ENCODE measurements at regions not wholly inside any gene's neighbourhood (a gene's known extent, or its start where the extent isn't known, plus 50 kb on each side); places are given as distances from the start of the nearest gene placed in this dataset.

- Histone ChIP-seq H3K4me1 (ENCODE audit: insufficient read depth) (peaks cover 8% of the 10 kb centered on the region), H3K27ac (ENCODE audit: low read depth) (no peak overlapping the region), H3K27me3 (ENCODE audit: insufficient read depth) (no peaks in the 10 kb centered on the region), H3K79me2 (replicated peaks; ENCODE audit: insufficient read depth) (no peaks in the 10 kb centered on the region), H3K9me2 (ENCODE audit: insufficient read depth) (peaks cover 16% of the 10 kb centered on the region; the same call in 1 of the 2 replicates), H4K20me1 (replicated peaks; ENCODE audit: insufficient read depth) (no peaks in the 10 kb centered on the region), H3K4me2 (no peak overlapping the region), H2AFZ (no peak overlapping the region), H3F3A (replicated peaks; ENCODE audit: low read depth) (no peaks in the 10 kb centered on the region), H3K36me3 (ENCODE audit: insufficient read depth) (no peaks in the 10 kb centered on the region), H3K4me3 (no peak overlapping the region)
- Mint-ChIP-seq H3K4me1 (peaks cover 24% of the 10 kb centered on the region), H3K36me3 (ENCODE audit: low read depth) (no peaks in the 10 kb centered on the region; the same call in 2 of the 3 replicates), H3K9me3 (no peaks in the 10 kb centered on the region), H3K27me3 (ENCODE audit: insufficient read depth, low read depth, poor library complexity) (peaks cover 14% of the 10 kb centered on the region), H3K27ac (no peak overlapping the region), H3K4me3 (no peak overlapping the region)
- TF ChIP-seq, protein P1, sequence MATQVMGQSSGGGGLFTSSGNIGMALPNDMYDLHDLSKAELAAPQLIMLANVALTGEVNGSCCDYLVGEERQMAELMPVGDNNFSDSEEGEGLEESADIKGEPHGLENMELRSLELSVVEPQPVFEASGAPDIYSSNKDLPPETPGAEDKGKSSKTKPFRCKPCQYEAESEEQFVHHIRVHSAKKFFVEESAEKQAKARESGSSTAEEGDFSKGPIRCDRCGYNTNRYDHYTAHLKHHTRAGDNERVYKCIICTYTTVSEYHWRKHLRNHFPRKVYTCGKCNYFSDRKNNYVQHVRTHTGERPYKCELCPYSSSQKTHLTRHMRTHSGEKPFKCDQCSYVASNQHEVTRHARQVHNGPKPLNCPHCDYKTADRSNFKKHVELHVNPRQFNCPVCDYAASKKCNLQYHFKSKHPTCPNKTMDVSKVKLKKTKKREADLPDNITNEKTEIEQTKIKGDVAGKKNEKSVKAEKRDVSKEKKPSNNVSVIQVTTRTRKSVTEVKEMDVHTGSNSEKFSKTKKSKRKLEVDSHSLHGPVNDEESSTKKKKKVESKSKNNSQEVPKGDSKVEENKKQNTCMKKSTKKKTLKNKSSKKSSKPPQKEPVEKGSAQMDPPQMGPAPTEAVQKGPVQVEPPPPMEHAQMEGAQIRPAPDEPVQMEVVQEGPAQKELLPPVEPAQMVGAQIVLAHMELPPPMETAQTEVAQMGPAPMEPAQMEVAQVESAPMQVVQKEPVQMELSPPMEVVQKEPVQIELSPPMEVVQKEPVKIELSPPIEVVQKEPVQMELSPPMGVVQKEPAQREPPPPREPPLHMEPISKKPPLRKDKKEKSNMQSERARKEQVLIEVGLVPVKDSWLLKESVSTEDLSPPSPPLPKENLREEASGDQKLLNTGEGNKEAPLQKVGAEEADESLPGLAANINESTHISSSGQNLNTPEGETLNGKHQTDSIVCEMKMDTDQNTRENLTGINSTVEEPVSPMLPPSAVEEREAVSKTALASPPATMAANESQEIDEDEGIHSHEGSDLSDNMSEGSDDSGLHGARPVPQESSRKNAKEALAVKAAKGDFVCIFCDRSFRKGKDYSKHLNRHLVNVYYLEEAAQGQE (IDR thresholded peaks at IDR 0.05; ENCODE audit: unreplicated experiment), result no peak
- TF ChIP-seq JUNB (IDR thresholded peaks at IDR 0.05; ENCODE audit: unreplicated experiment), result no peak
- no peak for TF ChIP-seq CTCF (conservative IDR thresholded peaks at IDR 0.05; ENCODE audit: low read depth in 2 of 2)
- TF ChIP-seq STAT1 (IDR thresholded peaks at IDR 0.05; ENCODE audit: unreplicated experiment), result no peak
- ATAC-seq (no peak), DNase-seq (ENCODE audit: low spot score) (no peak)
Measured at GRCh38 chr2:216556202-216556601, 57.6 kb downstream of the RPL37A start.

- Histone ChIP-seq H2AFZ (no peak overlapping the region), H3K27ac (ENCODE audit: low read depth) (no peak overlapping the region), H3K4me3 (no peak overlapping the region), H3K9me2 (ENCODE audit: insufficient read depth) (peaks cover 16% of the 10 kb centered on the region; the same call in 1 of the 2 replicates), H3K4me2 (no peak overlapping the region), H3K4me1 (ENCODE audit: insufficient read depth) (peaks cover 8% of the 10 kb centered on the region), H3F3A (replicated peaks; ENCODE audit: low read depth) (no peaks in the 10 kb centered on the region), H3K79me2 (replicated peaks; ENCODE audit: insufficient read depth) (no peaks in the 10 kb centered on the region), H4K20me1 (replicated peaks; ENCODE audit: insufficient read depth) (no peaks in the 10 kb centered on the region), H3K27me3 (ENCODE audit: insufficient read depth) (no peaks in the 10 kb centered on the region), H3K36me3 (ENCODE audit: insufficient read depth) (no peaks in the 10 kb centered on the region)
- no peak overlapping the region for H3K4me3 Mint-ChIP-seq
- H3K9me3 Mint-ChIP-seq, result no peaks in the 10 kb centered on the region
- peaks cover 23% of the 10 kb centered on the region for H3K4me1 Mint-ChIP-seq
- H3K27me3 Mint-ChIP-seq (ENCODE audit: insufficient read depth, low read depth, poor library complexity), result peaks cover 14% of the 10 kb centered on the region
- ATAC-seq (peak; percentile 41), DNase-seq (ENCODE audit: low spot score) (no peak)
- no peaks in the 10 kb centered on the region; the same call in 2 of the 3 replicates for H3K36me3 Mint-ChIP-seq (ENCODE audit: low read depth)
- H3K27ac Mint-ChIP-seq, result no peak overlapping the region
- TF ChIP-seq, protein P1 (IDR thresholded peaks at IDR 0.05; ENCODE audit: unreplicated experiment), result no peak
- no peak for TF ChIP-seq JUNB (IDR thresholded peaks at IDR 0.05; ENCODE audit: unreplicated experiment)
- TF ChIP-seq NANOG (IDR thresholded peaks at IDR 0.05; ENCODE audit: borderline replicate concordance), result no peak
- TF ChIP-seq POLR2AphosphoS5 (IDR thresholded peaks at IDR 0.05; ENCODE audit: low read depth), result no peak
- TF ChIP-seq ETS1 (IDR thresholded peaks at IDR 0.05), result no peak
- TF ChIP-seq STAT1 (IDR thresholded peaks at IDR 0.05; ENCODE audit: unreplicated experiment), result no peak
- TF ChIP-seq CREB1 (CRISPR knock-in tag; IDR thresholded peaks at IDR 0.05; ENCODE audit: low read depth), result no peak
- TF ChIP-seq ZNF114 (CRISPR knock-in tag; IDR thresholded peaks at IDR 0.05), result no peak
- TF ChIP-seq CTCF (conservative IDR thresholded peaks at IDR 0.05; ENCODE audit: low read depth in 2 of 2), result no peak
- no peak for TF ChIP-seq EZH2phosphoT487 (IDR thresholded peaks at IDR 0.05; ENCODE audit: unreplicated experiment)
Measured at GRCh38 chr2:216557413-216557812, 58.8 kb downstream of the RPL37A start.
